Lung (tissue), 11 donors: ENCODE measurements at regions not wholly inside any gene's neighbourhood (a gene's known extent, or its start where the extent isn't known, plus 50 kb on each side); places are given as distances from the start of the nearest gene placed in this dataset.
A peak's percentile ranks its signal among the peaks of the same experiment; 100 is the strongest.

Experiments used
- ATAC-seq: fragments of 200-7000 bp; cut with Tn5 transposase; one replicate; pipeline ENCODE4 v1.9.1; 2020; ENCODE audit warnings: moderate number of reproducible peaks; ENCODE audit not compliant: insufficient read depth, low FRiP score
- DNase-seq, 3 donors: peaks; one replicate each; pipeline ENCODE4 v3.0.0-alpha.2; 2013 to 2017
- H3K27ac ChIP-seq, 2 donors: one replicate each; pipeline ENCODE4 v1.5.1; 2013; ENCODE audit warnings: mild to moderate bottlenecking in 2 of 2, moderate library complexity in 2 of 2, control low read depth in 1 of 2, inconsistent platforms in 1 of 2, low read depth in 1 of 2, low read length in 1 of 2
- H3K27me3 ChIP-seq, 3 donors: one replicate each; pipeline ENCODE4 v1.5.1; 2013; ENCODE audit warnings: low read length in 2 of 3; ENCODE audit not compliant: control insufficient read depth in 3 of 3, insufficient read depth in 3 of 3
- H3K36me3 ChIP-seq, 4 donors: one replicate each; pipeline ENCODE4 v1.5.1; 2013; ENCODE audit warnings: low read length in 4 of 4, mild to moderate bottlenecking in 1 of 4, moderate library complexity in 1 of 4; ENCODE audit not compliant: control insufficient read depth in 4 of 4, insufficient read depth in 4 of 4
- H3K4me1 ChIP-seq, 5 donors: one replicate each; pipeline ENCODE4 v1.5.1; 2013; ENCODE audit warnings: low read length in 5 of 5, mild to moderate bottlenecking in 2 of 5, moderate library complexity in 1 of 5; ENCODE audit not compliant: control insufficient read depth in 5 of 5, insufficient read depth in 5 of 5
- H3K4me3 ChIP-seq: one replicate; pipeline ENCODE4 v1.5.1; 2013; ENCODE audit warnings: mild to moderate bottlenecking, control low read depth, moderate library complexity
- H3K9ac ChIP-seq, 2 donors: one replicate each; pipeline ENCODE4 v1.5.1; 2013; ENCODE audit warnings: low read length in 2 of 2, control low read depth in 1 of 2; ENCODE audit not compliant: insufficient read depth in 1 of 2
- H3K9me3 ChIP-seq, 4 donors: one replicate each; pipeline ENCODE4 v1.5.1; 2013; ENCODE audit warnings: low read length in 3 of 4, mild to moderate bottlenecking in 1 of 4, moderate library complexity in 1 of 4; ENCODE audit not compliant: control insufficient read depth in 4 of 4, insufficient read depth in 3 of 4
- CTCF ChIP-seq: IDR thresholded peaks from 2 replicates; pipeline ENCODE4 v1.5.1; 2012; ENCODE audit warnings: mild to moderate bottlenecking; ENCODE audit errors: control extremely low read depth, extremely low read depth
- WGBS, 2 donors: extraction: QIAGEN DNeasy Blood & Tissue Kit; methylation state at CpG; one replicate each; pipeline ENCODE4 v1.1.7; 2013; 5-methylcytosine and 5-hydroxymethylcytosine counted together
- donor health status: control.
- donor health status: control.
- donor health status: Bipolar disorder and iron deficiency.
- donor health status: healthy.
- donor health status: DM: yes; HTN: yes; CAD: no.

GRCh38 chr2:18465979-18466378, 94.5 kb downstream of the RDH14 start:
- DNase-seq (no peak), ATAC-seq (no peak)
- no peak overlapping the region for H3K27ac ChIP-seq
- 91 to 94% methylated on average over 3 of the region's 3 CpGs for WGBS, 2 donors
- H3K27me3 ChIP-seq, result no peaks in the 10 kb centered on the region
- H3K9ac ChIP-seq, result no peak overlapping the region
- no peak for TF ChIP-seq CTCF
- no peaks in the 10 kb centered on the region for H3K36me3 ChIP-seq
- peaks cover 0 to 26% (median 8%) of the 10 kb centered on the region in 5 donors for H3K4me1 ChIP-seq
- H3K4me3 ChIP-seq, result no peak overlapping the region
- no peaks in the 10 kb centered on the region for H3K9me3 ChIP-seq

- no peak for TF ChIP-seq CTCF
- H3K27ac ChIP-seq, result no peak overlapping the region
- no peak overlapping the region for H3K4me3 ChIP-seq
- no peaks in the 10 kb centered on the region for H3K9me3 ChIP-seq
- no peaks in the 10 kb centered on the region for H3K36me3 ChIP-seq
- no peaks in the 10 kb centered on the region for H3K27me3 ChIP-seq
- no peak for DNase-seq
- peaks cover 0 to 26% (median 4%) of the 10 kb centered on the region in 5 donors for H3K4me1 ChIP-seq
- WGBS, 2 donors, result 79 to 81% methylated on average over 2 of the region's 2 CpGs
- no peak for ATAC-seq
- H3K9ac ChIP-seq, result no peak overlapping the region
These were observed 95.5 kb downstream of the RDH14 start for GRCh38 chr2:18464913-18465312.

- Histone ChIP-seq H3K4me3 (no peak overlapping the region), H3K9me3 (no peaks in the 10 kb centered on the region), H3K27me3 (no peaks in the 10 kb centered on the region), H3K36me3 (no peaks in the 10 kb centered on the region), H3K27ac (no peak overlapping the region), H3K4me1 (peaks cover 0 to 23% (median 0%) of the 10 kb centered on the region in 5 donors), H3K9ac (no peak overlapping the region)
- TF ChIP-seq CTCF, result no peak
- WGBS, 2 donors, result 19 to 56% methylated on average over 2 of the region's 2 CpGs
- ATAC-seq (peak; percentile 6), DNase-seq (peak in 2 of 3 donors; percentile 18 to 65)
These were observed 104.4 kb downstream of the RDH14 start for GRCh38 chr2:18456026-18456425.

GRCh38 chr2:18455236-18455862, 105.1 kb downstream of the RDH14 start:
- Histone ChIP-seq H3K36me3 (no peaks in the 10 kb centered on the region), H3K9ac (no peak overlapping the region), H3K9me3 (no peaks in the 10 kb centered on the region), H3K27ac (no peak overlapping the region), H3K4me1 (peaks cover 0 to 23% (median 0%) of the 10 kb centered on the region in 5 donors), H3K27me3 (no peaks in the 10 kb centered on the region), H3K4me3 (no peak overlapping the region)
- 54 to 69% methylated on average over 5 of the region's 5 CpGs for WGBS, 2 donors
- peak; percentile 27 to 73 (median 57) for DNase-seq
- peak; percentile 44 for ATAC-seq
- TF ChIP-seq CTCF, result no peak
